ENCODE measurements at regions not wholly inside any gene's neighbourhood (a gene's known extent, or its start where the extent isn't known, plus 50 kb on each side); places are given as distances from the start of the nearest gene placed in this dataset.
A peak's percentile ranks its signal among the peaks of the same experiment; 100 is the strongest.

- peak; percentile 94 for DNase-seq (ENCODE audit: low spot score)
These were observed 482.6 kb downstream of the ZNF608 start for GRCh38 chr5:124263680-124264491.

- peak; percentile 27 for DNase-seq (ENCODE audit: low spot score)
These were observed 483.4 kb downstream of the ZNF608 start for GRCh38 chr5:124262991-124263571.

GRCh38 chr5:124262470-124262869, 484.0 kb downstream of the ZNF608 start:
- DNase-seq (ENCODE audit: low spot score): peak; percentile 42

GRCh38 chr5:124261848-124262247, 484.6 kb downstream of the ZNF608 start:
- no peak for DNase-seq (ENCODE audit: low spot score)

- DNase-seq (ENCODE audit: low spot score): no peak
These were observed 485.4 kb downstream of the ZNF608 start for GRCh38 chr5:124260921-124261515.

- DNase-seq (ENCODE audit: low spot score): no peak
These were observed 487.4 kb downstream of the ZNF608 start for GRCh38 chr5:124259017-124259416.

- no peak for DNase-seq (ENCODE audit: low spot score)
These were observed 489.4 kb downstream of the ZNF608 start for GRCh38 chr5:124257048-124257447.

GRCh38 chr5:124253203-124253810, 493.1 kb downstream of the ZNF608 start:
- DNase-seq (ENCODE audit: low spot score): peak; percentile 75

GRCh38 chr5:124252747-124253146, 493.7 kb downstream of the ZNF608 start:
- peak; percentile 31 for DNase-seq (ENCODE audit: low spot score)

GRCh38 chr5:124252191-124252638, 494.2 kb downstream of the ZNF608 start:
- DNase-seq (ENCODE audit: low spot score): peak; percentile 55

- no peak for DNase-seq (ENCODE audit: low spot score)
These were observed 501.2 kb downstream of the ZNF608 start for GRCh38 chr5:124245276-124245675.

GRCh38 chr5:124240732-124241131, 505.7 kb downstream of the ZNF608 start:
- no peak for DNase-seq (ENCODE audit: low spot score)

- DNase-seq (ENCODE audit: low spot score): no peak
These were observed 506.9 kb downstream of the ZNF608 start for GRCh38 chr5:124239572-124239971.

- no peak for DNase-seq (ENCODE audit: low spot score)
These were observed 508.1 kb downstream of the ZNF608 start for GRCh38 chr5:124238350-124238749.

GRCh38 chr5:124237206-124237695, 509.2 kb downstream of the ZNF608 start:
- DNase-seq (ENCODE audit: low spot score): no peak

GRCh38 chr5:124236361-124237205, 509.9 kb downstream of the ZNF608 start:
- peak; percentile 77 for DNase-seq (ENCODE audit: low spot score)

GRCh38 chr5:124235576-124235975, 510.9 kb downstream of the ZNF608 start:
- no peak for DNase-seq (ENCODE audit: low spot score)

- peak; percentile 83 for DNase-seq (ENCODE audit: low spot score)
These were observed 511.5 kb downstream of the ZNF608 start for GRCh38 chr5:124234770-124235562.

- peak; percentile 69 for DNase-seq (ENCODE audit: low spot score)
These were observed 512.2 kb downstream of the ZNF608 start for GRCh38 chr5:124234022-124234769.

GRCh38 chr5:124232515-124232914, 513.9 kb downstream of the ZNF608 start:
- DNase-seq (ENCODE audit: low spot score): peak; percentile 45
